Stimulated activated CD4-positive, alpha-beta T cell treated with anti-CD3 and anti-CD28 coated beads, Interleukin-15, amount 100 ng/mL, for 1 hour (primary cell): ENCODE measurements at regions not wholly inside any gene's neighbourhood (a gene's known extent, or its start where the extent isn't known, plus 50 kb on each side); places are given as distances from the start of the nearest gene placed in this dataset.

ENCODE experiments used
- DNase-seq, 2 donors: peaks; one replicate each; pipeline ENCODE4 v3.0.0-alpha.2; 2020; ENCODE audit warnings: low read depth in 1 of 2, low spot score in 1 of 2

- no peak for DNase-seq
Measured at GRCh38 chr11:69968396-69969347, 109.4 kb upstream of the ANO1 start.

DNA sequence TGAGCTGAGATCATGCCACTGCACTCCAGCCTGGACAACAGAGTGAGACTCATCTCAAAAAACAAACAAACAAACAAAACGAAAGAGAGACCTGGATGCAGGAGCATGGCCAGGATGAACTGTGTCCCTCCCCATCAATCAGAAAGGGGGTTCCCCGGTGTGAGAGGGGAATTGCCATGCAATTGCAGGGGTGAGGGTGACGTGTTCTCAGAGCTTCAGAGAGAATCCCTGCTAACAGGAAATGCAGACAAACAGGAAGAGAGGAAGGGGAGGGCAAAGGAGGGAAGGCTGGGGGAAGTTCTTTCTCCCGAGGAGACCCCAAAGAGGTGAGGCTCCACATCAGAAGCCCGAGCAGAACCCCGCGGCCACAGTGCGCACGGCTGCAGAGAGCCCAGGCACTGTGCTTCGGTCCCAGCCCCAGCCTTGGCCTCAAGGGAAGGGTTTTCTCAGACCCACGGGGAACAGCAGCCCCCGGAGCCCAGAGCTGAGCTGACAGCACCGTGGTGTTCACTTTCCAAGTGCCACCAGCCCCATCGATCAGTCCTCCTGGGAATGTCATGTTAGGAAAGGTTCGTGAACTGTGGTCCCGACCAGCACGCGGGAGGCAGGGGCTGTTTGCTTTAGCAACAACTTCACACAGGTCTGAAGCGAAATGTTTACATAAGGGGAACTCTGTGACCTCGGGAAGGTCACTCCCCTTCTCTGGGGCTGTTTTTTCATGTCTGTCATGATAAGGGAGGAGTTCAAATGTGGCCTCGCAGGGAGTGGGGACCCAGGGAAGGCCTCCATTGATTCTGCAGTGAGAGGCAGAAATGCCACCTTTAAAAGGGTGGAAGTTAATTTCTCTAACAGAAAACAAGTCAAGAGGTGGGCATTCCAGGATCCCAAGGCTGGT lies 108.0 kb upstream of the ANO1 start:
- no peak for DNase-seq

DNA sequence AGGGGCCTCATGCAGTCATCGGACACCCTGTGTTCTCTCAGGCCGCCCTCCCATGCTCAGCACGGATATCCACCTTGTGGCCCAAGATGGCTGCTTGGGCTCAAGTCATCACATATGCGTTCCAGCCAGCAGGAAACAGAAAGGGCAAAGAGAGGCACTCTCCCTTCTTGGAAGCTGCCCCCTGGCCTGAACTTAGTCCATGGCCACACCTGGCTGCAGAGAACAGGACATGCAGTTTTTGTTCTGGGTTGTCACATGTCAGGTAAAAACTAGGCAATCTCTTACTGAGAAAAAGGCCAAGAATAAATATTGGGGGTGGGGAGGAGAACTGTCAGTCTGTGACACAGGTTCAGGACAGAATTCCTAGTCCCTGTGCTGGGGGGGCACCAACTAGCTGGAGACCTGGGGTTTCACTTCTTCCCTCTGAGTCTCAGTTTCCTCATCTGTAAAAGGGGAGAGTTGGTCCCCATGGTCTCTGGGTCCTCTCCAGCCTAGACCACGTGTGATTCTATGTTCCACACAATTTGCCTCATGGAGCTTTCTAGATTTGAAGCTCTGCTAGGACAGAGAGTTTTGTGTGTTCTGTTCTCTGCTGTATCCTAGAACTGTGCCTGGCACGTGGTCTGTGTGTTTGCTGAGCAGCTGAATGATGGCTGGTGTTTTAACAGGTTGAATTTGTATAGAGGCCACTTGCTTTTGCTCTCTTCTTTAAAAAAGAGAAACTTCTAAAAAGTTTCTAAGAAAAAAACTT lies 107.2 kb upstream of the ANO1 start:
- no peak for DNase-seq

- DNase-seq: no peak
Measured at GRCh38 chr11:69971741-69972140, 106.4 kb upstream of the ANO1 start.

- DNase-seq: no peak
Measured at GRCh38 chr11:69972351-69972802, 105.7 kb upstream of the ANO1 start.

- DNase-seq: no peak
Measured at GRCh38 chr11:69974528-69974927, 103.6 kb upstream of the ANO1 start.

- DNase-seq: no peak
Measured at GRCh38 chr11:69975822-69976221, 102.3 kb upstream of the ANO1 start.

GRCh38 chr11:69976794-69977193 lies 101.3 kb upstream of the ANO1 start:
- DNase-seq: no peak

- no peak for DNase-seq
Measured at GRCh38 chr11:69977951-69978350, 100.2 kb upstream of the ANO1 start.

- no peak for DNase-seq
Measured at GRCh38 chr11:69978841-69979614, 99.1 kb upstream of the ANO1 start.

GRCh38 chr11:69979632-69980031 lies 98.5 kb upstream of the ANO1 start:
- DNase-seq: no peak

DNA sequence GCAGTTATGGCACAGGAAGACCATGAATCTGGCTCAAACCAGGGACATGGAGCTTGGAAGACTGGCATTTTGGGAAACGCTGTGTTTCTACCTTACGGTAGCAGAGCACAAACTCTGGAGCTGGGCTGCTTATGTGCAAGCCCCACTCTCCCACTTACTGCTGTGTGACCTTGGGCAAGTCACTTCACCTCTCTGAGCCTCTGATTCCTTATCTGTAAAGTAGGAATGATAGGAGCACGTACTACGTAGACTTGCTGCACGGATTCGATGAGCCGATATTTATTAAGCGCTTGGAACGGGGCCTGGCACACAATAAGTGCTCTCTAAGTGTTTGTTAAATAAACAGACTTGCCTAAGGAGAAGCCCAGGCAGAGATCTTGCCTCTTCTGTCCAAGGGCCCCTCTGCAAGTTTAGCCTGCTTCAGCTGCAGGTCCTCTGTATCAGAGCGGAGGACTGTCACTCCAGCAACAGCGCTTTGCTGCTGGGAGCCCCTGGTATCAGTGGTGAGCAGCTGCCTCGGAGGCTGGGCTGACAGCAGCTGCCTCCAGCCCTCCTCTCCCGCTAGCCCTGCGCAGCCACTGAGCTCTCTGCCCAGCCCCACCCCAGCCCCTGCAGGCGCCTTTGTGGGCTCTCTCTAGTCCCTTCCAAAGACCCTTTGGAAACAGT lies 96.9 kb upstream of the ANO1 start:
- no peak for DNase-seq

- DNase-seq: no peak
Measured at GRCh38 chr11:69982690-69983570, 95.2 kb upstream of the ANO1 start.

DNA sequence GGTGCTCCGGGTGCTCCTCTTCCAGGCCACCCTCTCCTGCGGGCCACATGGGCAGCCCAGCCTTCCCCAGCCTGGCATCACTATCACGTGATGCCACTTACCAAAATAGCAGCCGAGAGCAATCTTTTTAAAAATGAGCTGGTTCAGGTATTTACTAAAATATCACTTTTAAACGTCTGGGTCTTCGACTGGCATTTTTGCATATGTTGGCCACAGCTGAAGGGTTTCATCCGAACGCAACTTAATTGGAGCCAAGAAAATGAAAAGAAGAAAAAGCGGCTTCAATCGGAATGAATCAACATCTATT lies 94.6 kb upstream of the ANO1 start:
- no peak for DNase-seq

GRCh38 chr11:69983897-69984438 lies 94.1 kb upstream of the ANO1 start:
- DNase-seq: no peak

- no peak for DNase-seq
Measured at GRCh38 chr11:69984457-69985261, 93.5 kb upstream of the ANO1 start.

DNA sequence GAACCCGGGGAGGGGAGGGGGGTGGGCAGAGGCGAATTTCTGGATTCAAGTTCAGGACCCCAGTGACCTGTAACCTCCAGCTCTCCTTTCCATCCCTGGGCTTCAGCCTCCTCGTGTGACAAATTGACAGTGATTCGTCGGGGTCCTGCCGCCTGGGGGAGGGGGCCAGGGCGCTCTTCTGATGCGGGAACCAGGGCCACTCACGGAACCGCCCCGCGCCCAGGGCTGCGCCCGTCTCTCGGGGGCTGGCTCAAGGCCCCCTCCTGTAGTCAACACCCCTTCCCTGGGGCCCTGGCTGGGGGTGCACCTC lies 92.8 kb upstream of the ANO1 start:
- DNase-seq: no peak
